Liver (tissue), 8 donors: ENCODE measurements at regions not wholly inside any gene's neighbourhood (a gene's known extent, or its start where the extent isn't known, plus 50 kb on each side); places are given as distances from the start of the nearest gene placed in this dataset.

Source experiments
- DNase-seq: peaks from one replicate; pipeline ENCODE4 v3.0.0-alpha.2; 2017; ENCODE audit warnings: low spot score
- H3K27ac ChIP-seq, 2 donors: one replicate each; pipeline ENCODE4 v1.7.0; 2013; ENCODE audit warnings: inconsistent platforms in 2 of 2, low read length in 2 of 2, control low read depth in 1 of 2, low read depth in 1 of 2, mild to moderate bottlenecking in 1 of 2
- H3K27me3 ChIP-seq, 4 donors: one replicate each; pipeline versions ENCODE4 v1.6.1 to v1.7.0; 2013; ENCODE audit warnings: low read length in 3 of 4, inconsistent platforms in 1 of 4, mild to moderate bottlenecking in 1 of 4, moderate library complexity in 1 of 4; ENCODE audit not compliant: control insufficient read depth in 4 of 4, insufficient read depth in 4 of 4
- H3K36me3 ChIP-seq, 4 donors: one replicate each; pipeline versions ENCODE4 v1.6.1 to v1.7.0; 2013; ENCODE audit warnings: low read length in 3 of 4, mild to moderate bottlenecking in 3 of 4, low read depth in 1 of 4, moderate library complexity in 1 of 4; ENCODE audit not compliant: control insufficient read depth in 4 of 4, insufficient read depth in 3 of 4
- H3K4me1 ChIP-seq, 4 donors: one replicate each; pipeline versions ENCODE4 v1.6.1 to v1.7.0; 2013; ENCODE audit warnings: low read length in 3 of 4, mild to moderate bottlenecking in 3 of 4, moderate library complexity in 1 of 4; ENCODE audit not compliant: control insufficient read depth in 4 of 4, insufficient read depth in 4 of 4
- H3K4me3 ChIP-seq, 3 donors: one replicate each; pipeline versions ENCODE4 v1.6.1 to v1.7.0; 2013; ENCODE audit warnings: low read length in 3 of 3, control low read depth in 1 of 3, low read depth in 1 of 3, mild to moderate bottlenecking in 1 of 3
- H3K9ac ChIP-seq, 2 donors: one replicate each; pipeline ENCODE4 v1.7.0; 2013; ENCODE audit warnings: low read length in 2 of 2, mild to moderate bottlenecking in 2 of 2, moderate library complexity in 2 of 2, control low read depth in 1 of 2, low read depth in 1 of 2
- H3K9me3 ChIP-seq, 4 donors: one replicate each; pipeline versions ENCODE4 v1.6.1 to v1.7.0; 2013; ENCODE audit warnings: low read length in 3 of 4; ENCODE audit not compliant: control insufficient read depth in 4 of 4
- CTCF ChIP-seq: fragments of 150-350 bp; IDR thresholded peaks from 2 replicates; pipeline ENCODE4 v1.5.1; 2017; ENCODE audit warnings: improper control_type of control experiment, low read depth, low read length; ENCODE audit not compliant: missing input control
- EGR1 ChIP-seq, 2 donors: IDR thresholded peaks; 2 replicates each; pipeline ENCODE4 v1.6.1; 2016 to 2018; ENCODE audit warnings: antibody characterized with exemption in 2 of 2, low read depth in 2 of 2
- FOXA1 ChIP-seq: IDR thresholded peaks from 2 replicates; pipeline ENCODE4 v1.6.1; 2016; ENCODE audit warnings: antibody characterized with exemption
- FOXA2 ChIP-seq: IDR thresholded peaks from 2 replicates; pipeline ENCODE4 v1.6.1; 2016; ENCODE audit warnings: antibody characterized with exemption
- GABPA ChIP-seq, 2 donors: IDR thresholded peaks in 1 of 2; conservative IDR thresholded peaks in 1 of 2; 2 replicates each; pipeline ENCODE4 v1.6.1; 2016; ENCODE audit warnings: antibody characterized with exemption in 2 of 2, mild to moderate bottlenecking in 1 of 2, moderate library complexity in 1 of 2
- HNF4A ChIP-seq, 2 donors: conservative IDR thresholded peaks; 2 replicates each; pipeline ENCODE4 v1.6.1; 2016; ENCODE audit warnings: antibody characterized with exemption in 2 of 2, mild to moderate bottlenecking in 2 of 2
- HNF4G ChIP-seq: IDR thresholded peaks from 2 replicates; pipeline ENCODE4 v1.6.1; 2016; ENCODE audit warnings: antibody characterized with exemption
- JUND ChIP-seq, 2 donors: IDR thresholded peaks; 2 replicates each; pipeline ENCODE4 v1.6.1; 2016; ENCODE audit warnings: antibody characterized with exemption in 2 of 2
- MAX ChIP-seq: IDR thresholded peaks from 2 replicates; pipeline ENCODE4 v1.6.1; 2016; ENCODE audit warnings: antibody characterized with exemption
- NR2F2 ChIP-seq: IDR thresholded peaks from 2 replicates; pipeline ENCODE4 v1.6.1; 2016; ENCODE audit warnings: antibody characterized with exemption
- RAD21 ChIP-seq, 2 donors: IDR thresholded peaks; 2 replicates each; pipeline ENCODE4 v1.6.1; 2016; ENCODE audit warnings: antibody characterized with exemption in 2 of 2, mild to moderate bottlenecking in 2 of 2
- RXRA ChIP-seq, 2 donors: IDR thresholded peaks; 2 replicates each; pipeline ENCODE4 v1.6.1; 2017 to 2018; ENCODE audit warnings: antibody characterized with exemption in 2 of 2, mild to moderate bottlenecking in 1 of 2
- SP1 ChIP-seq: IDR thresholded peaks from 2 replicates; pipeline ENCODE4 v1.6.1; 2018; ENCODE audit warnings: antibody characterized with exemption, mild to moderate bottlenecking
- TAF1 ChIP-seq: conservative IDR thresholded peaks from 2 replicates; pipeline ENCODE4 v1.6.1; 2016; ENCODE audit warnings: antibody characterized with exemption, mild to moderate bottlenecking
- YY1 ChIP-seq: IDR thresholded peaks from 2 replicates; pipeline ENCODE4 v1.6.1; 2016; ENCODE audit warnings: antibody characterized with exemption, mild to moderate bottlenecking
- ZBTB33 ChIP-seq: IDR thresholded peaks from 2 replicates; pipeline ENCODE4 v1.6.1; 2016; ENCODE audit warnings: antibody characterized with exemption
- WGBS: extraction: QIAGEN DNeasy Blood & Tissue Kit; methylation state at CpG from one replicate; pipeline ENCODE4 v1.1.7; 2013; 5-methylcytosine and 5-hydroxymethylcytosine counted together
- TF ChIP-seq, protein P1 (sequence below): IDR thresholded peaks from 2 replicates; pipeline ENCODE4 v1.6.1; 2016; ENCODE audit warnings: antibody characterized with exemption
- TF ChIP-seq, protein P2 (sequence below): IDR thresholded peaks from 2 replicates; pipeline ENCODE4 v1.6.1; 2016; ENCODE audit warnings: antibody characterized with exemption, mild to moderate bottlenecking
- donor health status: healthy.
- donor health status: healthy.
- donor health status: healthy.
- donor health status: healthy.
- donor health status: healthy.

DNA sequence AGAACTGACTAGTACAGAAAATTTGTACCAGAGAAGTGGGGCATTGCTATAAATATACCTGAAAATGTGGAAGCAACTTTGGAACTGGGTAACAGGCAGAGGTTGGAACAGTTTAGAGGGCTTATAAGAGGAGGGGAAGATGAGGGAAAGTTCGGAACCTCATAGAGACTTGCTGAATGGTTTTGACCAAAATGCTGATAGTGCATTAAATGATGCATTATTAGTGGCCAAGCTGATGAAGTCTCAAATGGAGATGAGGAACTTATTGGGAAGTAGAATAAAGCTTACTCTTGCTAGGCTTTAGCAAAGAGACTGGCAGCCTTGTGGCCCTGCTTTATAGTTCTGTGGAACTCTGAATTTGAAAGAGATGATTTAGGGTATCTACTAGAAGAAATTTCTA, 189.8 kb downstream of the FGF10 start:
- H3K9me3 ChIP-seq, result peaks cover 0 to 14% (median 2%) of the 10 kb centered on the region in 4 donors
- TF ChIP-seq RXRA (IDR thresholded peaks at IDR 0.05), result no peak

DNA sequence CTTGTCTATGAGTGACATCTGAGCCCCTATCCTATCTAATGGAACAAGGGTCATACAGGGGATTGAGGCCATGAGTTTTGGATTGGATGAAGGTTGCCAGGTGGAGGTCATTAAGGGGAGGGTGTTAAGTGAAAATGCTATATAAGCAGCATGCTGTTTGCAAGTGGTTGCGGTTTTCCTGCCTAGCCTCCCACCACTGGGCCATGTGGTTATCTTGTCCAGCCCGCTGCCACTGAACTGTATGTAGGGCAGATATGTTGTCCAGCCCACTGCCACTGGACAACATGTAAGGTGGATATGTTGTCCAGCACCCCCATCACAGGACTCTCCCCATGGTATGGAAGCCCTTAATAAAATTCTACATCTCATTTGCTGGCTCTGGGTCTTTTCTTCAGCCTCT, 200.0 kb downstream of the FGF10 start:
- no peak for DNase-seq
- peaks cover 0 to 11% (median 0%) of the 10 kb centered on the region in 4 donors for H3K9me3 ChIP-seq
- WGBS, result 91% methylated on average over 2 of the region's 2 CpGs

More for the DNA sequence above, 189.8 kb downstream of the FGF10 start:
- no peak overlapping the region for H3K4me3 ChIP-seq
- no peaks in the 10 kb centered on the region for H3K27me3 ChIP-seq
- no peaks in the 10 kb centered on the region for H3K4me1 ChIP-seq
- no peak for DNase-seq
- H3K9ac ChIP-seq, result no peak overlapping the region
- H3K36me3 ChIP-seq, result no peaks in the 10 kb centered on the region
- 84% methylated on average over 1 of the region's 1 CpG for WGBS
- no peak overlapping the region for H3K27ac ChIP-seq

DNA sequence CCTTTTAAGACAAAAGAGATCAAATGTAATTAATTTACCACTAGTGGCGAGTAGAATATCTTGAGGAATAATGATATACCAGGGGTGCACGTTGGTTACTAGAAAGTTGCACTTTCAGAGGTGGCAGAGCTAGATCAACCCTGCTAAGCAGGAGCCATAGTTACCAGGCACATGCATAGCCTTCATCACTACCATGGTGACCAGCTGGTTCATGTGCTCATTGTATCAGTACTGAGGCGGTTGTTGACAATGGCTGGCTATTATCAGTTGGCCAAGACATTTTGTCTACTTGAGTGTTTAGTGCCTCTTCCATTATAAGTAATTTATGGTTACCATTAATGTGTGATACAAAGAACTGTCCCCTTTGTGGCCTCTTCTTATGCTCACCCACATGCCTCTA, 201.2 kb downstream of the FGF10 start:
- Histone ChIP-seq H3K36me3 (peaks cover 0 to 2% (median 0%) of the 10 kb centered on the region in 4 donors), H3K9ac (no peak overlapping the region), H3K4me3 (no peak overlapping the region), H3K27ac (no peak overlapping the region), H3K4me1 (no peaks in the 10 kb centered on the region), H3K27me3 (no peaks in the 10 kb centered on the region), H3K9me3 (no peaks in the 10 kb centered on the region)
- 88% methylated on average over 3 of the region's 3 CpGs for WGBS
- DNase-seq, result no peak
- no peak for TF ChIP-seq ZBTB33
- TF ChIP-seq TAF1, result no peak
- no peak for TF ChIP-seq RAD21 (IDR thresholded peaks at IDR 0.05)
- TF ChIP-seq JUND (IDR thresholded peaks at IDR 0.05), result no peak
- no peak for TF ChIP-seq HNF4A (conservative IDR thresholded peaks at IDR 0.05)
- TF ChIP-seq FOXA2, result no peak
- no peak for TF ChIP-seq RXRA (IDR thresholded peaks at IDR 0.05)
- TF ChIP-seq YY1, result no peak
- TF ChIP-seq, protein P1, sequence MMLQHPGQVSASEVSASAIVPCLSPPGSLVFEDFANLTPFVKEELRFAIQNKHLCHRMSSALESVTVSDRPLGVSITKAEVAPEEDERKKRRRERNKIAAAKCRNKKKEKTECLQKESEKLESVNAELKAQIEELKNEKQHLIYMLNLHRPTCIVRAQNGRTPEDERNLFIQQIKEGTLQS, result no peak
- TF ChIP-seq GABPA (IDR thresholded peaks at IDR 0.05 in 1 of 2, conservative IDR thresholded peaks at IDR 0.05 in 1 of 2), result no peak
- no peak for TF ChIP-seq MAX
- TF ChIP-seq EGR1 (IDR thresholded peaks at IDR 0.05; ENCODE audit: low read depth in 2 of 2), result no peak
- TF ChIP-seq SP1, result no peak

More for the DNA sequence above, 200.0 kb downstream of the FGF10 start:
- Histone ChIP-seq H3K9ac (no peak overlapping the region), H3K36me3 (peaks cover 0 to 2% (median 0%) of the 10 kb centered on the region in 4 donors), H3K4me3 (no peak overlapping the region), H3K27me3 (no peaks in the 10 kb centered on the region), H3K27ac (no peak overlapping the region), H3K4me1 (no peaks in the 10 kb centered on the region)
- TF ChIP-seq FOXA1, result no peak
- TF ChIP-seq HNF4G, result no peak
- TF ChIP-seq, protein P2, sequence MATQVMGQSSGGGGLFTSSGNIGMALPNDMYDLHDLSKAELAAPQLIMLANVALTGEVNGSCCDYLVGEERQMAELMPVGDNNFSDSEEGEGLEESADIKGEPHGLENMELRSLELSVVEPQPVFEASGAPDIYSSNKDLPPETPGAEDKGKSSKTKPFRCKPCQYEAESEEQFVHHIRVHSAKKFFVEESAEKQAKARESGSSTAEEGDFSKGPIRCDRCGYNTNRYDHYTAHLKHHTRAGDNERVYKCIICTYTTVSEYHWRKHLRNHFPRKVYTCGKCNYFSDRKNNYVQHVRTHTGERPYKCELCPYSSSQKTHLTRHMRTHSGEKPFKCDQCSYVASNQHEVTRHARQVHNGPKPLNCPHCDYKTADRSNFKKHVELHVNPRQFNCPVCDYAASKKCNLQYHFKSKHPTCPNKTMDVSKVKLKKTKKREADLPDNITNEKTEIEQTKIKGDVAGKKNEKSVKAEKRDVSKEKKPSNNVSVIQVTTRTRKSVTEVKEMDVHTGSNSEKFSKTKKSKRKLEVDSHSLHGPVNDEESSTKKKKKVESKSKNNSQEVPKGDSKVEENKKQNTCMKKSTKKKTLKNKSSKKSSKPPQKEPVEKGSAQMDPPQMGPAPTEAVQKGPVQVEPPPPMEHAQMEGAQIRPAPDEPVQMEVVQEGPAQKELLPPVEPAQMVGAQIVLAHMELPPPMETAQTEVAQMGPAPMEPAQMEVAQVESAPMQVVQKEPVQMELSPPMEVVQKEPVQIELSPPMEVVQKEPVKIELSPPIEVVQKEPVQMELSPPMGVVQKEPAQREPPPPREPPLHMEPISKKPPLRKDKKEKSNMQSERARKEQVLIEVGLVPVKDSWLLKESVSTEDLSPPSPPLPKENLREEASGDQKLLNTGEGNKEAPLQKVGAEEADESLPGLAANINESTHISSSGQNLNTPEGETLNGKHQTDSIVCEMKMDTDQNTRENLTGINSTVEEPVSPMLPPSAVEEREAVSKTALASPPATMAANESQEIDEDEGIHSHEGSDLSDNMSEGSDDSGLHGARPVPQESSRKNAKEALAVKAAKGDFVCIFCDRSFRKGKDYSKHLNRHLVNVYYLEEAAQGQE, result no peak
- no peak for TF ChIP-seq TAF1
- TF ChIP-seq NR2F2, result no peak
- TF ChIP-seq CTCF, result no peak
